ENCODE measurements at regions not wholly inside any gene's neighbourhood (a gene's known extent, or its start where the extent isn't known, plus 50 kb on each side); places are given as distances from the start of the nearest gene placed in this dataset.

DNA sequence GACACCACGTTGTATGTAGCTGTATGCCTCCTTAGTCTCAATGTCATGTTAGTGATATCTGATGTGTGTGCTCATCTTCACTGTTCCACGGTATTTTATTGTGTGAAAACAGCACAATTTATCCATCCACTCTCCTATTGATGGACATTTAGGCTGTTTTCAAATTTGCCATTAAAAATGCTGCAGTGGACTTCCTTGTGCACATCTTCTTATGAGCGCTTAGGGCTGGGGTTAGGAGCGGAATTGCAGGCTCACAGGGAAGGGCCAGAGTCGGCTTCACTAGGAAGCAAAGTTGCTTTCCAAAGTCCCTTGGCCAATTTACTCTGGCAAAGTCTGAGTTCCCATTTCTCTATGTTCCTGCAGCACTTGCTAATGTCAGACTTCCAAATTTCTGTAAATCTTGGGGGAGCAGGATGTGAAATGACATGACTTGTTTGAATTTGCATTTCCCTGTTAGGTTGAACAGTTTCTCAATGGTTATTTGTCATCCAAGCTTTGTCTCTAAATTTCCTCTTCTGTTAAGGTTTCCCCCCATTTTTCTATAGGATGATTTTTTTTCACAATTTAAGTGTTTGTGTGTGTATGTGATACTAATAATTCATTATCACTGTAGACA is 75.4 kb downstream of the MYEOV start:
- Mint-ChIP-seq H3K4me3 (no peak overlapping the region), H3K27me3 (peaks cover 0 to 18% (median 15%) of the 10 kb centered on the region in 3 donors), H3K9me3 (peaks cover 0 to 9% (median 0%) of the 10 kb centered on the region in 7 donors), H3K36me3 (peaks cover 0 to 15% of the 10 kb centered on the region in 2 donors), H3K27ac (peak overlapping the region in 1 of 6 donors; percentile 21), H3K4me1 (peaks cover 0 to 4% (median 0%) of the 10 kb centered on the region in 3 donors)
- DNase-seq (no peak), ATAC-seq (ENCODE audit: low read depth in 2 of 2) (no peak)

DNA sequence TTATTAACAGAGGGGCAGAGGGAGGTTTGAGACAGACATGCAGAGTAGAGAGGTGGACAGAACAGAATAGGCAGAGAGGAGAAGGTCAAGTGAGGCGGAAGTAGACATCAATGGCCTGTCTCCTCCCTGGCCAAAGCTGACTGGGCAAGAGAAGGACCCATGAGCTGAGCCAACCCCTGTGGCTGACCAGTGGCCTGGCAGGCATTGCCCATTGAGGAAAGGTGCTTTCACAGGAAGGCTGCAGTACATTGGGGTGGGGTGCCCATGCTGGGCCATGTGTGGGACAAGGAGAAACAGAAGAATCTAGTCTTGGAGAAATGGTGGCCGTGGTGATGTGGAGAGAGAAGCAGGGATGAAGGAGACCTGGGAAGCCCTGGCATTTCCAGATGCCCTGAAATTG is 76.0 kb downstream of the MYEOV start:
- H3K27ac Mint-ChIP-seq: peak overlapping the region in 1 of 6 donors; percentile 21
- H3K9me3 Mint-ChIP-seq: peaks cover 0 to 9% (median 0%) of the 10 kb centered on the region in 7 donors
- no peak for ATAC-seq (ENCODE audit: low read depth in 2 of 2)
- H3K36me3 Mint-ChIP-seq: peaks cover 0 to 15% of the 10 kb centered on the region in 2 donors
- peaks cover 0 to 4% (median 0%) of the 10 kb centered on the region in 3 donors for H3K4me1 Mint-ChIP-seq
- H3K4me3 Mint-ChIP-seq: no peak overlapping the region
- DNase-seq: no peak
- H3K27me3 Mint-ChIP-seq: peaks cover 0 to 18% (median 15%) of the 10 kb centered on the region in 3 donors

DNA sequence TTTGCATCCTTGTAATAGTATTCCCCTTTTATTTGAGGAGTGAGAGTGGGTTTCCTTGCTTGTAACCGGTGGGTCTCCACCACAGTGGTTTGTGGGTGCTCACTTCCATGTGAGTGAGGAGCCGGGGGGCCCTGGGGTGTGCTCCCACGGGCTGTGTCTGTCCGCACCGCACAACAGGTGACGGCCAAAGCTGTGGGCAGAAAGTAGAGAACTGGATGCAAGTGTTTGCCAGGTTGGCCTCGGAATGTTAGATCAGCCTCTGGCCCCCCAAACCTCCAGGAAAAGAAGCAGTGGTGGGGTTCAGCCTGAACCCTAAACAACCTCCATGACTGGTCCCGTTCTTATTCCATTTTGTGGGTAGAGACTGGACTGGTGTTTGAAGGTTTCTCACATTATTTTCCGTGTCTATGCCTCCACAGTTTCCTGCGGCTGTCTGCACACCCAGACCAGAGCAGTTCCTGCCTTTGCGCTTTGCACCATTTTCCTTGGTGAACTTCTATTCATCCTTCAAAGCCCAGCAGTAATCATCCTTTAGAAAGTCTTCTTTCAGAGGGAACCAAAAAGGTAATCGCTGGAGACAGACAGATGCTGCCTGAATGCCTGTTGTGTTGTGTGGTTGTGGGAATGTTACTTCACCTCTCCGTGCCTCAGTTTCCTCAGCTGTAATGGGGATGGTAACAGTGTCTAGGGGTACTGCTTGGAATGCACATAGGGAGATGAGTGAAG is 77.2 kb downstream of the MYEOV start:
- H3K4me1 Mint-ChIP-seq: peaks cover 0 to 4% (median 0%) of the 10 kb centered on the region in 3 donors
- H3K36me3 Mint-ChIP-seq: peaks cover 0 to 15% of the 10 kb centered on the region in 2 donors
- ATAC-seq (ENCODE audit: low read depth in 2 of 2): no peak
- no peak overlapping the region for H3K27ac Mint-ChIP-seq
- DNase-seq: no peak
- peaks cover 0 to 9% (median 0%) of the 10 kb centered on the region in 7 donors for H3K9me3 Mint-ChIP-seq
- peaks cover 0 to 18% (median 15%) of the 10 kb centered on the region in 3 donors for H3K27me3 Mint-ChIP-seq
- H3K4me3 Mint-ChIP-seq: no peak overlapping the region

DNA sequence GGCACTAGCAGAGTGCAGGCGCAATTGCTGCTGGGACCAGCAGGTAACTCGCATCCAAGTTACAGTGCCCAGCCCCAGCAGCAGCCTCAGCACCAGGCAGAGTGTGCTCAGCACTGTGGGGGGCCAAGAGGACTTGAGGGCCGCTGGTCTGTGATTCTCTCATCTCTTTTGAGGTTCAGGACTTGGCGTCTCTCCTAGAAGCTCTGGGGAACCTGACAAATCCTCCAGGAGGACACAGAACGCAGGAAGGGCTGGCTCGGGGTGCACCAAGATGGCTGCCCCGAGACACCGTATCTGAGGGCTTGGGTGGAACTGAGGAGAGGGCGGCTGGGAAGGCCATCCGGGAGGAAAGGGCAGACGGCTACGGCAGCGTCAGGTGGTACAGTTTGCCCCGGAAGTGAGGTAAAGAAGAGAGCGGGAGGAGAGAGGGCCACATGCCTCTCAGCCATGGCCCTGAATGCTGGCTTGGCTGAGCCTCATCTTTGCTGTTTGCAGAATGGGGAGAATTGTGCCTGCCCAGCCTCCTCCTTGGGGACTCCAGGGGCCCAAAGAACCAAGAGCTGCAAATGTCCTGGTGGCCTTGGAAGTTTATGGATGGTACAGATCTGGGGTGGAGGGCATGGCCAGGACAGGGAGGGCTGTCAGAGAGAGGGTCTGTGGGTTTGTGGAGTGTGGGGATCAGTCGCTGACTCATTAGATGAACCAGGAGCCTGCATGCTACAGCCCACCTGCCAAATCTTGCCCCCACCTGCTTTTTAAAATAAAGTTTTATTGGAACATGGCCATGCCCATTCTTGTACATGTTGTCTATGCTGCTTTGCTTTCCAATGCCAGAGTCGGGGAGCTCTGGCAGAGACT is 78.0 kb downstream of the MYEOV start:
- ATAC-seq (ENCODE audit: low read depth in 2 of 2) (no peak), DNase-seq (no peak)
- peaks cover 0 to 15% of the 10 kb centered on the region in 2 donors for H3K36me3 Mint-ChIP-seq
- peaks cover 0 to 9% (median 0%) of the 10 kb centered on the region in 7 donors for H3K9me3 Mint-ChIP-seq
- peaks cover 0 to 4% (median 0%) of the 10 kb centered on the region in 3 donors for H3K4me1 Mint-ChIP-seq
- no peak overlapping the region for H3K27ac Mint-ChIP-seq
- H3K27me3 Mint-ChIP-seq: peaks cover 0 to 18% (median 15%) of the 10 kb centered on the region in 3 donors
- no peak overlapping the region for H3K4me3 Mint-ChIP-seq

DNA sequence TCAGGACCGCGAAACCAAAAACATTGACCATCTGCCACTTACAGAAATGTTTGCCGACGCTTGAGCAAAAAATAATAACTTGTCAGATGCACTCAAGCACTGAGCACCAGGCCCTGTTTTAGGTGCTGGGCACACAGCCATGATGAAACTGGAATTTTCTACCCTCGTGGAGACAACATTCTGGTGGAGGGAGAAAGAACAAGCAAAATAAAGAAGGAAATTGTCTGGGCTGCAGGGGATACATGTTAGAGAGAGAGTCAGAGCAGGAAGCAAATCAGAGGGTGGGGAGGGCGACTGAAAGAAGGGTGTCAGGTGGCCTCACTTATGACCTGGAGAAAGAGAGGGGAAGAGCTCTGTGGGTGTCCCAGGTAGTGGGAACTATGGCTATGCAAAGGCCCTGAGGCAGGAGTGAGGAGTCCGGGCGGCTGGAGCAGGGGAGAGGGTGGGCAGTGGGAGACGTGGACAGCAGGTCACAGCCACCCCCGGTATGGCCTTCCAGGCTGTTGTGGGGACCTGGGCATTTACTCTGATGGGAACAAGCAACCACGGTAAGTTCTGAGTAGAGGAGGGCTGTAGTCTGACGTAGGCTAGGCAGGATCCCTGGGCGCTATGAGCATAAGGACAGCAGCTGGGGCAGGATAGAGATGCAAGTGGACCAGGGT is 78.8 kb downstream of the MYEOV start:
- no peak for DNase-seq
- Mint-ChIP-seq H3K4me1 (peaks cover 0 to 4% (median 2%) of the 10 kb centered on the region in 3 donors), H3K27ac (peak overlapping the region in 1 of 6 donors; percentile 33), H3K27me3 (peaks cover 0 to 18% (median 15%) of the 10 kb centered on the region in 3 donors), H3K4me3 (no peak overlapping the region), H3K9me3 (peaks cover 0 to 9% (median 0%) of the 10 kb centered on the region in 7 donors), H3K36me3 (peaks cover 0 to 15% of the 10 kb centered on the region in 2 donors)
- ATAC-seq (ENCODE audit: low read depth in 2 of 2): no peak

DNA sequence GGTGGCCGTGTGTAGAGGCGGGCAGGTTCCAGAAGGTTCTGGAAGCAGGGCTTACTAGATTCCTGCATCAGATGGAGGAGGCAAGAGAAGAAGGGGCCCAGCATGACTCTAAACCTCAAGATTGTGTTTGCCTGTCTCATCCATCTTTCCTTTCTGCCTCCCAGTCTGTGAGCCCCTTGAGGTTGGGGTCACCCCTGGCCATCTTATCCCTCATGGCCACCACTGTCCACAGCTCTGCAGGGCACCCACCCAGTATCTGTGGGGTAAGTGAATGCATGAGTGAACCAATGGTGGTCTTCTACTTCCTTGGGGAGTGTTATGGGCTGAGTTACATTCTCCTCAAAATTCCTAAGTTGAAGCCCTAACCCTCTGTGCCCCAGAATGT is 79.3 kb downstream of the MYEOV start:
- DNase-seq: no peak
- Mint-ChIP-seq H3K27me3 (peaks cover 0 to 18% (median 15%) of the 10 kb centered on the region in 3 donors), H3K9me3 (peaks cover 0 to 9% (median 0%) of the 10 kb centered on the region in 7 donors), H3K36me3 (peaks cover 0 to 15% of the 10 kb centered on the region in 2 donors), H3K4me1 (peaks cover 0 to 4% (median 2%) of the 10 kb centered on the region in 3 donors), H3K4me3 (no peak overlapping the region), H3K27ac (no peak overlapping the region)
- ATAC-seq (ENCODE audit: low read depth in 2 of 2): no peak

DNA sequence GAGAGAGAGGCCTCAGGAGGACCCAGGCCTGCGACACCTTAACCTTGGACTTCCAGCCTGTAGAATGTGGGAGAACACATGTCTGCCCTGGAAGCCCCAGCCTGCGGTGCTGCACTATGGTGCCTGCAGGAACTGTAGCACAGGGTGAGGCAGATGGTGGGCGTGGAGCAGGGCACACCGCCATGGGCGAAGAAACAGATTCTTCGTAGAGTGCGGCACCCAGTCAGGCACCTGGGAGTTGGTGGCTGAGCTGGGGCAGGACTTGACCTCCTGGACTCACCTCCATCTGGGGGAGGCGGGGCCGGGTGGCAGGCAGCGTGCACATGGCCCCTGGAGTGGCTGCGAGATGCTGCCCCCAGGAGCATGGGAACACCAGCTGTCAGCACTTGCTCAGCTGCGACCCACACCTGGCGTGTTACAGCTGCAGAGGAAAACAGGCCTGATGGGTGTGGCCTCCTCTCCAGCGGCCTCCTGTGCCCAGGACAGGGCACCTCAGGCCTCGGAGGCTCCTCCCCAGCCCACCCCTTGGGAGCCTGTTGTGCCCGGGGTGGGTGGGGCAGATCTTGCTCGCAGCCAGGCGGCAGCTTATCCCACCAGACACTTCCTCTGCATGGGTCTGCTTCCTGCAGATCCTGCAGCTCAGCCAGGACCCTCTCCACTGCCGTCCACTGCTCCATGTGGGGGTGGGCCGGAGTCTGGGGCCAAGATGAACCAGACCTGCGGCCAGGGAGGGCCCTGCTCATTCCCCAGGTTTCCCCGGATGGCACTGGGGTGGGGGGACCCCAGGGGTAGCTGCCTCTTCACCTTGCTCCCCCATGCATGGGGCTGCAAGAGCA is 80.4 kb downstream of the MYEOV start:
- ATAC-seq (ENCODE audit: low read depth in 2 of 2): no peak
- no peak for DNase-seq
- Mint-ChIP-seq H3K4me1 (peaks cover 0 to 4% (median 2%) of the 10 kb centered on the region in 3 donors), H3K4me3 (no peak overlapping the region), H3K27me3 (peaks cover 0 to 18% (median 15%) of the 10 kb centered on the region in 3 donors), H3K9me3 (peaks cover 0 to 5% (median 0%) of the 10 kb centered on the region in 7 donors), H3K27ac (peak overlapping the region in 2 of 6 donors; percentile 52 to 88), H3K36me3 (peaks cover 0 to 15% of the 10 kb centered on the region in 2 donors)

DNA sequence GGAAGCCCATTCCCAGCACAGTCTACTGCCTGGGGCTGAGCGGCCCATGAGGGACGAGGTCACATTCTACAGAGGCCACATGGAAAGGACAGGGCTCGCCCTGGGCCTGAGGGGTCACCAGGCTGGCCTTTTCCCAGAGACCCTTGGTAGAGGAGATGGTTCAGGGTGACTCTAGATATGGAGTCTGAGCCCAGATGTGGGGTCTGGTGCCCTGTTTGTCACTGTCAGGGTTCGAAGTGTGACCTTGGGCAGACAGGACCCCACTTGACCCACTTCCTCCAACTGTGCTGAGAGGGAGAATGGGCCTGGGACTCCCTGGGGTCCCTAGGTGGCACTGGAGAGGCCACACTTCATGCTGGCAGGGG is 81.0 kb downstream of the MYEOV start:
- H3K4me3 Mint-ChIP-seq: no peak overlapping the region
- DNase-seq: no peak
- H3K27ac Mint-ChIP-seq: peak overlapping the region in 1 of 6 donors; percentile 88
- peaks cover 0 to 18% (median 15%) of the 10 kb centered on the region in 3 donors for H3K27me3 Mint-ChIP-seq
- H3K9me3 Mint-ChIP-seq: peaks cover 0 to under 1% (median 0%) of the 10 kb centered on the region in 7 donors
- peaks cover 0 to 4% (median 2%) of the 10 kb centered on the region in 3 donors for H3K4me1 Mint-ChIP-seq
- no peak for ATAC-seq (ENCODE audit: low read depth in 2 of 2)
- peaks cover 0 to 10% of the 10 kb centered on the region in 2 donors for H3K36me3 Mint-ChIP-seq

DNA sequence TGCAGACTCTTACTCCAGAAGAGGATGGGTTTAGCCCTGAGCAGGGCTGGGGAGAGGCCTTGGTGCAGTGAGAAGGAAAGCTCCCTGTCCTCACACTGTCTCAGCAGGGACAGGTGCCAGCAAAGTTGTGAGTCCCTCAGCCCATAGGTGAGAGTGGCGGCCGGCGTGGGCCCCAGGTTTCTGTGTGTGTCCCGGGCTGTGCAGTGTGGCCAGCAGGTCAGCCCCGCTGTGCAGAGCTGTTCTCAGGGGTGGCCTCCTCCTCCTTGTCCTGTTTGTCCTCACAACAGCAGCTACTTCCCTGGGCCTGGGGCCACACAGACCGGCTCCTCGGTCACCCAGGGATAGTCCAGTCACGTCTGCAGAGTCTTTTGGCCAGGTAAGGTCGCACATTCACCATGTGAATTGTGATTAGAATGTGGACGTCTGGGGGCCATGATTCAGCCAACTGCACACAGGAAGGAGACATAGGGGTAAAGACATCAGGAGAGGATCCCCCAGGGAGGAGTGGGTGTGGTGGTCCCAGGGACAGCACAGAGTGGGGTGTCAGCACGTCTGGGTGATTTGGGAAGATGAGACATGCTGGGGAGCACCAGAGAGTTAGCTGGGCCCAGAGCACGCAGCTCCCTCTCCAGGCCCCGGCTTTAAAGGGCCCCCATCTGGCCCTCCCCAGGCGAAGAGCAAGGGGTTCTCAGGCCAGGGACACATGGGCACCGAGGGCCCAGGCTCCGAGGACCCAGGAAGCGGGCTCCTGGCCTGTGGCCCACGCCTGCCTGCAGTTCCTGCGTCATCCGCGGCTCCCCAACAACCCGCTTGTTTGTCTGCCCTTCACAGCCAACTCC is 81.6 kb downstream of the MYEOV start:
- H3K27me3 Mint-ChIP-seq: peaks cover 0 to 18% (median 15%) of the 10 kb centered on the region in 3 donors
- H3K36me3 Mint-ChIP-seq: peaks cover 0 to 8% of the 10 kb centered on the region in 2 donors
- H3K4me1 Mint-ChIP-seq: peaks cover 0 to 4% (median 2%) of the 10 kb centered on the region in 3 donors
- peak overlapping the region in 2 of 8 donors; percentile 36 to 69 for H3K4me3 Mint-ChIP-seq
- ATAC-seq (ENCODE audit: low read depth in 2 of 2) (no peak), DNase-seq (no peak)
- H3K27ac Mint-ChIP-seq: peak overlapping the region in 1 of 6 donors; percentile 88
- H3K9me3 Mint-ChIP-seq: no peaks in the 10 kb centered on the region

DNA sequence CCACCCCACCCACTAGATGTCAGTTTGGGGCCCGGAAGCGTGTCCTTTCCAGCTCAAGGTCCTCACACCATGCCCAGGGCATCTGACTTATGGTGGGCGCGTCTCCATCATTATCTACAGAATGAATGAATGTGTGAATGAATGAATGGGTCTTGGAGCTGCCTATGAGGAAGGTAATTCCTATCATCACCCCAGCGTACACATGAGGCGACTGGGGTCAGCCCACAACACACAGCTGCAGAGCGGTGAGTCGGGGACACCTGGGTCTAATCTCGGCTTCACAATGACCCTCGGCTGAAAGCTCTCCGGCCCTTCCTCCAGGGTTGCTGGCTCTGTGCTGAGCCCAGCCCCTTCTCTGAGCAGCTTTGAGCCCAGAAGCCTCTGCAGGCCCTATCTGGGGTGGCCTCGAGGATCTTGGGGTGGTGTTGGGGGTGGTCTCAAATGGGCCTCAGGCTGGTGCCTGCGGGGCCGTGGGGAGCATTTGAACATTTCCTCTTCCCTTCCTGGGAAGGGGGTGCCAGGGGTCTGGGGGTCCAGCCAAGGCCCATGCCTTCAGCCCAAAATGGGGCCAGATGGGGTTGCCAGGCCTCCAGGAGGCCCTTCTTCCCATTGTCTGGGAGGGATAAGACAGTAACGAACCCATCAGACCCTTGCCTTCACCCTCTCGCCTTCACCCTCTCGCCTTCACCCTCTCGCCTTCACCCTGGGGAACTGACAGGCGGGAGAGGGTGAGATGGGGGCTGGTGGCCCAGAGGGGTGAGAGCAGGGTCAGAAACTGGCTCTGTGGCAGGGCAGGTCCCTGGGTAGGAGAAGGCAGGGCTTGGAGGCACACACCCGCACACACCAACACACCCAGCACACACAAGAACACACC is 82.4 kb downstream of the MYEOV start:
- H3K27ac Mint-ChIP-seq: no peak overlapping the region
- peaks cover 0 to 8% of the 10 kb centered on the region in 2 donors for H3K36me3 Mint-ChIP-seq
- H3K27me3 Mint-ChIP-seq: peaks cover 0 to 17% (median 14%) of the 10 kb centered on the region in 3 donors
- ATAC-seq (ENCODE audit: low read depth in 2 of 2): no peak
- no peak overlapping the region for H3K4me3 Mint-ChIP-seq
- no peaks in the 10 kb centered on the region for H3K9me3 Mint-ChIP-seq
- DNase-seq: no peak
- H3K4me1 Mint-ChIP-seq: peaks cover 0 to 4% (median 2%) of the 10 kb centered on the region in 3 donors

Data from naive B cell (primary cell).